ENCODE measurements at regions not wholly inside any gene's neighbourhood (a gene's known extent, or its start where the extent isn't known, plus 50 kb on each side); places are given as distances from the start of the nearest gene placed in this dataset.

DNA sequence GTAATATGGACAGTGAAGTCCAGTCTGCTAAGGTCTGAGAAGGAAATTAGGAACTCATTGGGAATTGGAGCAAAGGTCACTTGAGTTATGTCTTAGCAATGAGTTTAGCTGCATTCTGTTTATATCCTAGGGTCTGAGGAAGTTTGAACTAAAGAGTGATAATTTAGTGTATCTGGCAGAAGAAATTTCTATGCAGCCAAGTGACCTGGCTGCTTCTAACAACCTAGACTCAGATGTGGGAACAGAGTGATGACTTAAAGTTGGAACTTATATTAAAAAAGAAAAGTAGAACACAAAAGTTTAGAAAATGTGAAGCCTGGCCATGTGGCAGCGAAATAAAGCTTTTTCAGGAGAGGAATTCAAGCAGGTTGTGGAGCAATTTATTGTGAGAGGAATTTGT, 106.2 kb downstream of the PRDM9 start:
- no peak overlapping the region for H3K4me3 ChIP-seq (replicated peaks; ENCODE audit: insufficient read depth, low read length)
- TF ChIP-seq, protein P1, sequence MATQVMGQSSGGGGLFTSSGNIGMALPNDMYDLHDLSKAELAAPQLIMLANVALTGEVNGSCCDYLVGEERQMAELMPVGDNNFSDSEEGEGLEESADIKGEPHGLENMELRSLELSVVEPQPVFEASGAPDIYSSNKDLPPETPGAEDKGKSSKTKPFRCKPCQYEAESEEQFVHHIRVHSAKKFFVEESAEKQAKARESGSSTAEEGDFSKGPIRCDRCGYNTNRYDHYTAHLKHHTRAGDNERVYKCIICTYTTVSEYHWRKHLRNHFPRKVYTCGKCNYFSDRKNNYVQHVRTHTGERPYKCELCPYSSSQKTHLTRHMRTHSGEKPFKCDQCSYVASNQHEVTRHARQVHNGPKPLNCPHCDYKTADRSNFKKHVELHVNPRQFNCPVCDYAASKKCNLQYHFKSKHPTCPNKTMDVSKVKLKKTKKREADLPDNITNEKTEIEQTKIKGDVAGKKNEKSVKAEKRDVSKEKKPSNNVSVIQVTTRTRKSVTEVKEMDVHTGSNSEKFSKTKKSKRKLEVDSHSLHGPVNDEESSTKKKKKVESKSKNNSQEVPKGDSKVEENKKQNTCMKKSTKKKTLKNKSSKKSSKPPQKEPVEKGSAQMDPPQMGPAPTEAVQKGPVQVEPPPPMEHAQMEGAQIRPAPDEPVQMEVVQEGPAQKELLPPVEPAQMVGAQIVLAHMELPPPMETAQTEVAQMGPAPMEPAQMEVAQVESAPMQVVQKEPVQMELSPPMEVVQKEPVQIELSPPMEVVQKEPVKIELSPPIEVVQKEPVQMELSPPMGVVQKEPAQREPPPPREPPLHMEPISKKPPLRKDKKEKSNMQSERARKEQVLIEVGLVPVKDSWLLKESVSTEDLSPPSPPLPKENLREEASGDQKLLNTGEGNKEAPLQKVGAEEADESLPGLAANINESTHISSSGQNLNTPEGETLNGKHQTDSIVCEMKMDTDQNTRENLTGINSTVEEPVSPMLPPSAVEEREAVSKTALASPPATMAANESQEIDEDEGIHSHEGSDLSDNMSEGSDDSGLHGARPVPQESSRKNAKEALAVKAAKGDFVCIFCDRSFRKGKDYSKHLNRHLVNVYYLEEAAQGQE (IDR thresholded peaks at IDR 0.05; ENCODE audit: insufficient replicate concordance, low read depth): no peak
- TF ChIP-seq POLR2AphosphoS5 (IDR thresholded peaks at IDR 0.05; ENCODE audit: low read depth): no peak
- TF ChIP-seq, protein P2, sequence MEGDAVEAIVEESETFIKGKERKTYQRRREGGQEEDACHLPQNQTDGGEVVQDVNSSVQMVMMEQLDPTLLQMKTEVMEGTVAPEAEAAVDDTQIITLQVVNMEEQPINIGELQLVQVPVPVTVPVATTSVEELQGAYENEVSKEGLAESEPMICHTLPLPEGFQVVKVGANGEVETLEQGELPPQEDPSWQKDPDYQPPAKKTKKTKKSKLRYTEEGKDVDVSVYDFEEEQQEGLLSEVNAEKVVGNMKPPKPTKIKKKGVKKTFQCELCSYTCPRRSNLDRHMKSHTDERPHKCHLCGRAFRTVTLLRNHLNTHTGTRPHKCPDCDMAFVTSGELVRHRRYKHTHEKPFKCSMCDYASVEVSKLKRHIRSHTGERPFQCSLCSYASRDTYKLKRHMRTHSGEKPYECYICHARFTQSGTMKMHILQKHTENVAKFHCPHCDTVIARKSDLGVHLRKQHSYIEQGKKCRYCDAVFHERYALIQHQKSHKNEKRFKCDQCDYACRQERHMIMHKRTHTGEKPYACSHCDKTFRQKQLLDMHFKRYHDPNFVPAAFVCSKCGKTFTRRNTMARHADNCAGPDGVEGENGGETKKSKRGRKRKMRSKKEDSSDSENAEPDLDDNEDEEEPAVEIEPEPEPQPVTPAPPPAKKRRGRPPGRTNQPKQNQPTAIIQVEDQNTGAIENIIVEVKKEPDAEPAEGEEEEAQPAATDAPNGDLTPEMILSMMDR (IDR thresholded peaks at IDR 0.05; ENCODE audit: insufficient read depth, low read length): no peak
- TF ChIP-seq SPI1 (IDR thresholded peaks at IDR 0.05; ENCODE audit: borderline replicate concordance, low read depth): no peak
- TF ChIP-seq GABPA (IDR thresholded peaks at IDR 0.05; ENCODE audit: low read depth): no peak
- no peak for DNase-seq (ENCODE audit: low read depth in 1 of 2, low spot score in 1 of 2)
- H3K27me3 ChIP-seq (ENCODE audit: insufficient read depth, poor library complexity, severe bottlenecking): no peaks in the 10 kb centered on the region
- H3K27ac ChIP-seq (replicated peaks): no peak overlapping the region

DNA sequence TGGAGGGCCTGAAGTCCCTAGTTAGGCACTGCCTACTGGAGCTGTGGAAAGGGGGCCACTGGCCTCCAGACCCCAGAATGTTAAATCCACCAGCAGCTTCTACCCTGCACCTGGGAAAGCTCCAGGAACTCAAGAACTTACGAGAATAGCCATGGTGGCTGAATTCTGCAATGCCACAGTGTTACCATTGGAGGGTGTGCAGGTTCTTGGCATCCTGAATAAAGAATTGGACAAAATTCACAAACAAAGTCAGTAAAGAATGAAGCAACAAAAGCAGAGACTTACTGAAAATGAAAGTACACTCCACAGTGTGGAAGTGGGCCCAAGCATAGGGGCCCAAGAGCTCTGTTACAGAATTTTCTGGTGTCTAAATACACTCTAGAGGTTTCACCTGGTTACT, 107.0 kb downstream of the PRDM9 start:
- no peak for DNase-seq (ENCODE audit: low read depth in 1 of 2, low spot score in 1 of 2)
- no peak overlapping the region for H3K4me3 ChIP-seq (replicated peaks; ENCODE audit: insufficient read depth, low read length)
- H3K27me3 ChIP-seq (ENCODE audit: insufficient read depth, poor library complexity, severe bottlenecking): no peaks in the 10 kb centered on the region
- TF ChIP-seq POLR2AphosphoS5 (IDR thresholded peaks at IDR 0.05; ENCODE audit: low read depth) (no peak), GABPA (IDR thresholded peaks at IDR 0.05; ENCODE audit: low read depth) (no peak), SPI1 (IDR thresholded peaks at IDR 0.05; ENCODE audit: borderline replicate concordance, low read depth) (no peak)
- TF ChIP-seq, protein P1 (IDR thresholded peaks at IDR 0.05; ENCODE audit: insufficient replicate concordance, low read depth): no peak
- TF ChIP-seq, protein P2 (IDR thresholded peaks at IDR 0.05; ENCODE audit: insufficient read depth, low read length): no peak
- H3K27ac ChIP-seq (replicated peaks): no peak overlapping the region

DNA sequence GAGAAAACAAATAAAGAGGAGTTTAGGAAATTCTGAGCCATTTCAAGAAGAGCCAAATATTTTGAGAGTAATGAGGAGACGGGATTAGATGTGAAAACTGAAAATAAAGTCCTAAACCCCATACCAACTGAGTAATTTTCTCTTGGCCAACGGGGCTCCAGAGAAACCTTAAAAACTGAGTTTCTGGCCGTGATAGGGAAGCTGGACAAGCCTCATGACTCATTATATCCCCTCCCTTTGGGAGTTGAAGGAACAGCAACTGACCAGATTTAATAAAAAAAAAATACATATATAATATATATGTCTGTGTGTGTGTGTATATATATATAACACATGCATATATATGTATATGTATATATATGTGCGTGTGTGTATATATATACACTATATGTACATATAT, 119.6 kb downstream of the PRDM9 start:
- no peak overlapping the region for H3K27ac ChIP-seq (replicated peaks)
- H3K4me3 ChIP-seq (replicated peaks; ENCODE audit: insufficient read depth, low read length): no peak overlapping the region
- TF ChIP-seq GABPA (IDR thresholded peaks at IDR 0.05; ENCODE audit: low read depth) (no peak), SPI1 (IDR thresholded peaks at IDR 0.05; ENCODE audit: borderline replicate concordance, low read depth) (no peak), POLR2AphosphoS5 (IDR thresholded peaks at IDR 0.05; ENCODE audit: low read depth) (no peak)
- TF ChIP-seq, protein P2 (IDR thresholded peaks at IDR 0.05; ENCODE audit: insufficient read depth, low read length): no peak
- TF ChIP-seq, protein P1 (IDR thresholded peaks at IDR 0.05; ENCODE audit: insufficient replicate concordance, low read depth): no peak
- H3K27me3 ChIP-seq (ENCODE audit: insufficient read depth, poor library complexity, severe bottlenecking): no peaks in the 10 kb centered on the region
- DNase-seq (ENCODE audit: low read depth in 1 of 2, low spot score in 1 of 2): no peak

Data from HL-60 (cell line).